Transverse colon (tissue), 4 donors: ENCODE measurements at regions not wholly inside any gene's neighbourhood (a gene's known extent, or its start where the extent isn't known, plus 50 kb on each side); places are given as distances from the start of the nearest gene placed in this dataset.

ENCODE experiments used
- DNase-seq: peaks from one replicate; pipeline ENCODE4 v3.0.0-alpha.2; 2019
- H3K27ac ChIP-seq, 4 donors: fragments of 200-600 bp; sonication (generic); 2 replicates each; pipeline ENCODE4 v1.5.1; 2016 to 2018; ENCODE audit warnings: inconsistent platforms in 4 of 4
- H3K27me3 ChIP-seq: fragments of 200-600 bp; sonication (generic); 2 replicates; pipeline ENCODE4 v1.5.1; 2017; ENCODE audit warnings: inconsistent platforms
- H3K36me3 ChIP-seq, 4 donors: fragments of 200-600 bp; sonication (generic); 2 replicates each; pipeline ENCODE4 v1.5.1; 2017 to 2019; ENCODE audit warnings: inconsistent platforms in 4 of 4
- H3K4me1 ChIP-seq, 4 donors: fragments of 200-600 bp; sonication (generic); 2 replicates each; pipeline ENCODE4 v1.5.1; 2017 to 2020; ENCODE audit warnings: inconsistent platforms in 4 of 4
- H3K4me3 ChIP-seq, 4 donors: fragments of 200-600 bp; sonication (generic); 1 replicate in 1 of 4; 2 replicates in 3 of 4; pipeline versions ENCODE4 v1.5.1 to v1.6.1; 2017 to 2019; ENCODE audit warnings: inconsistent platforms in 4 of 4
- H3K9me3 ChIP-seq, 2 donors: fragments of 200-600 bp; sonication (generic); 2 replicates each; pipeline ENCODE4 v1.5.1; 2017 to 2019; ENCODE audit warnings: inconsistent platforms in 2 of 2
- CTCF ChIP-seq, 5 experiments: fragments of 200-600 bp in 3 of 5; fragments of 450-650 bp in 2 of 5; sonication (generic) in 3 of 5; IDR thresholded peaks; 1 replicate in 2 of 5; 2 replicates in 3 of 5; pipeline ENCODE4 v1.5.1; 2016 to 2017; ENCODE audit warnings: antibody characterized with exemption in 5 of 5, inconsistent platforms in 3 of 5, mild to moderate bottlenecking in 2 of 5, moderate library complexity in 1 of 5
- EP300 ChIP-seq: sonication (generic); formaldehyde crosslinking; IDR thresholded peaks from one replicate; pipeline ENCODE4 v1.6.1; 2017; ENCODE audit warnings: antibody characterized with exemption, low read depth
- POLR2A ChIP-seq: fragments of 450-650 bp; IDR thresholded peaks from one replicate; pipeline ENCODE4 v1.6.1; 2016; ENCODE audit warnings: antibody characterized with exemption, mild to moderate bottlenecking, moderate library complexity
- POLR2AphosphoS5 ChIP-seq, 3 donors: sonication (generic); formaldehyde crosslinking; IDR thresholded peaks; one replicate each; pipeline ENCODE4 v1.6.1; 2016; ENCODE audit warnings: antibody characterized with exemption in 3 of 3
- WGBS, 2 donors: methylation state at CpG; one replicate each; pipeline ENCODE4 v1.1.5; 2018; ENCODE audit warnings: low coverage in 1 of 2; 5-methylcytosine and 5-hydroxymethylcytosine counted together
- in situ Hi-C, 4 donors: fragments of 200-750 bp; cut with MboI; loops; one replicate each; pipeline versions ENCODE4 v1.15.0 to v1.15.1; 2017; ENCODE audit warnings: low sequenced_read_pairs in 3 of 4, low pct_ligation_motif_present in 1 of 4, low pct_unique_long_range_greater_than_20kb in 1 of 4
- intact Hi-C: fragments of 100-400 bp; cut with DNase I; formaldehyde crosslinking; loops from one replicate; pipeline ENCODE4 v1.15.1; 2023; ENCODE audit warnings: low total_unique reads

GRCh38 chr11:105553025-105553424 is 56.8 kb upstream of the GRIA4 start:
- DNase-seq, result no peak
- in situ Hi-C loops (no loop called here), intact Hi-C loops (no loop called here)
- no peak overlapping the region for H3K27ac ChIP-seq
- H3K4me3 ChIP-seq, result no peak overlapping the region
- no peaks in the 10 kb centered on the region for H3K36me3 ChIP-seq
- no peaks in the 10 kb centered on the region for H3K27me3 ChIP-seq
- H3K4me1 ChIP-seq, result no peaks in the 10 kb centered on the region
- no peak for TF ChIP-seq CTCF (IDR thresholded peaks at IDR 0.05)
- no peak for TF ChIP-seq EP300
- no peak for TF ChIP-seq POLR2AphosphoS5 (IDR thresholded peaks at IDR 0.05)
- TF ChIP-seq POLR2A, result no peak
- WGBS, 2 donors, result 50 to 77% methylated on average over 3 to 4 of the region's 4 CpGs
- H3K9me3 ChIP-seq, result no peaks in the 10 kb centered on the region

- no peaks in the 10 kb centered on the region for H3K9me3 ChIP-seq
- intact Hi-C loops (no loop called here), in situ Hi-C loops (no loop called here)
- H3K4me1 ChIP-seq, result no peaks in the 10 kb centered on the region
- no peak for DNase-seq
- no peaks in the 10 kb centered on the region for H3K27me3 ChIP-seq
- no peaks in the 10 kb centered on the region for H3K36me3 ChIP-seq
- no peak overlapping the region for H3K27ac ChIP-seq
- WGBS, 2 donors, result 60 to 67% methylated on average over 2 to 3 of the region's 3 CpGs
- no peak for TF ChIP-seq POLR2AphosphoS5 (IDR thresholded peaks at IDR 0.05)
- TF ChIP-seq CTCF (IDR thresholded peaks at IDR 0.05), result no peak
- TF ChIP-seq POLR2A, result no peak
- TF ChIP-seq EP300, result no peak
- no peak overlapping the region for H3K4me3 ChIP-seq
Measured at GRCh38 chr11:105548359-105548758, 61.5 kb upstream of the GRIA4 start.

- no peak for TF ChIP-seq CTCF (IDR thresholded peaks at IDR 0.05)
- no peak for TF ChIP-seq POLR2AphosphoS5 (IDR thresholded peaks at IDR 0.05)
- no peak for TF ChIP-seq POLR2A
- no peak for TF ChIP-seq EP300
- H3K9me3 ChIP-seq, result no peaks in the 10 kb centered on the region
- WGBS, 2 donors, result 79 to 84% methylated on average over 2 to 3 of the region's 3 CpGs
- no peaks in the 10 kb centered on the region for H3K4me1 ChIP-seq
- no peaks in the 10 kb centered on the region for H3K36me3 ChIP-seq
- in situ Hi-C loops, result no loop called here
- H3K4me3 ChIP-seq, result no peak overlapping the region
- no peaks in the 10 kb centered on the region for H3K27me3 ChIP-seq
- no peak overlapping the region for H3K27ac ChIP-seq
- intact Hi-C loops, result no loop called here
- DNase-seq, result no peak
Measured at GRCh38 chr11:105538588-105538987, 71.3 kb upstream of the GRIA4 start.

GRCh38 chr11:105537531-105537930 is 72.3 kb upstream of the GRIA4 start:
- in situ Hi-C loops, result no loop called here
- TF ChIP-seq EP300 (no peak), CTCF (IDR thresholded peaks at IDR 0.05) (no peak), POLR2AphosphoS5 (IDR thresholded peaks at IDR 0.05) (no peak), POLR2A (no peak)

More at GRCh38 chr11:105537531-105537930, 72.3 kb upstream of the GRIA4 start:
- Histone ChIP-seq H3K36me3 (no peaks in the 10 kb centered on the region), H3K27ac (no peak overlapping the region), H3K4me3 (no peak overlapping the region), H3K9me3 (no peaks in the 10 kb centered on the region), H3K4me1 (no peaks in the 10 kb centered on the region), H3K27me3 (no peaks in the 10 kb centered on the region)
- WGBS, 2 donors, result 45 to 47% methylated on average over 2 of the region's 2 CpGs
- no peak for DNase-seq
- intact Hi-C loops, result no loop called here
